NAMALWA (cell line): ENCODE measurements at regions not wholly inside any gene's neighbourhood (a gene's known extent, or its start where the extent isn't known, plus 50 kb on each side); places are given as distances from the start of the nearest gene placed in this dataset.

Experiments used
- DNase-seq: peaks from one replicate; pipeline ENCODE4 v3.0.0-alpha.2; 2015; ENCODE audit warnings: low spot score

DNA sequence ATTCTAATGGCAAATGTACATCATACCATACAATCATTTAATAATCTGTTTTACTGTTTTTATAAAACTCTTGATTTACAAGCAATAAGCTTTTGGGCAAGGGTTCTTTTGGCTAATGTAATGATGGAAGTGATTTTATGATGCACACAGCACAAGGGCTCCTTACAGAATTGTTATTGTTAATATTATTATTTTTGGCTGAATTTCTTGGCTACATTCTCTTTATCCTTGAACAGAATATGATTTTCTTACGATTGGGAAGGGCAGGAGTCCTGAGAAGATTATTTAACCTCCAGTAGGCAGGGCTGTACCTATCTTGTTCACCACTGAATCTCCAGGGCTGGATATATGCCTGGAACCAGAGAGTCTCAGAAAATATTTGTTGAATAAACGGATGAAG is 70.4 kb upstream of the ARHGAP20 start:
- DNase-seq = no peak

DNA sequence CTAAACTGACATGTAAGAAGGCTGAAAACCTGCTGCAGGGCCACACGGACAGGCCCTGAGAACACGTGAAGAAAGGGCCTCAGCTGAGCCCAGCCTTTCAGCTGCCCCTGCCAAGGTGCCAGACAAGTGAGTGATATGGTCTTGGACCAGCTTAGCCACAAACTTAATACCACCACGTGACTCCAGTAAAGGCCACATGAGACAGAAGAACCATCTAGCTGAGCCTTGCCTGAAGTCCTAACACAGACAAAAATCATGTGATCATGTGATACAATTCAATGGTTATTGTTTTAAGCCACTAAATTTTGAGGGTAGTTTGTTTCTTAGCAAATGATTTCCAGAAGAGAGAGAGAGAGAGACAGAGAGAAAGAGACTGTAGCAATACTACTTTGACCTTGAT is 66.9 kb upstream of the ARHGAP20 start:
- no peak for DNase-seq

DNA sequence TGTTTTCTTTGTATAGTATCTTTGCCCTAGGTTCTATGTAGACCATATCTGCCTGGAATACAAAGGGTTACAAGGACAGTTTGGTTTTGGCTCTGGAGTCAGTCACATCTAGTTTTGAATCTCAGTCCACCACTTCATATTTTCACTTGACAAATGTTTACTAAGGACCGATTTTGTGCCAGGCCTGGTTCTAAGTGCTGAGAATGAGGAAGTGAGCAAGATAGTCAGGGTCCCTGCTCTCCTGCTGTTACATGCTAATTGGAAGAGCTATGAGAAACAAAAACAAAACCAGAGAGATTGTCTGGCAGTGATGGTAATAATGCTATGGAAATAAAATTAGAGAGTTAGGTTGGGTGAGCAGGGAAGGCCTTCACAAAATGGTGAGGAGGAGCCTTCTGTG is 66.1 kb upstream of the ARHGAP20 start:
- peak; percentile 34 for DNase-seq

DNA sequence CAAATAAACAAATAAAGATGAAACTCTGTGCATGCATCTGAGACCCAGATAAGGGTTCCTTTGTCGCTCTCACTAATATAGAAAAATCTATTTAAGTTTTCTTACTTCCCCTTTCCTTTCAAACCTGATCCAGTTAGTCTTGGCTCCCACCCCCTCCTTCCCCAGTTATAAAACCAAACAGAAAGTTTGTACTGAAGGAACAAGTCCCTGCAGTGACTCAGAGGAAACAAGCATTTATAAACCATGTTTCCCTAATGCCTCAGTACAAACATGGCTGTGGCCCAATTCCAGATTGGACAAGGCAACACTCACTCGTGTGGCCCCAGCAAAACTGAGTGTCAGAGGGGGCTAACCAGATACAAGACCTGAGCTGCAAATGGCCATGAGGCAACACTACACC is 65.5 kb upstream of the ARHGAP20 start:
- DNase-seq = no peak

DNA sequence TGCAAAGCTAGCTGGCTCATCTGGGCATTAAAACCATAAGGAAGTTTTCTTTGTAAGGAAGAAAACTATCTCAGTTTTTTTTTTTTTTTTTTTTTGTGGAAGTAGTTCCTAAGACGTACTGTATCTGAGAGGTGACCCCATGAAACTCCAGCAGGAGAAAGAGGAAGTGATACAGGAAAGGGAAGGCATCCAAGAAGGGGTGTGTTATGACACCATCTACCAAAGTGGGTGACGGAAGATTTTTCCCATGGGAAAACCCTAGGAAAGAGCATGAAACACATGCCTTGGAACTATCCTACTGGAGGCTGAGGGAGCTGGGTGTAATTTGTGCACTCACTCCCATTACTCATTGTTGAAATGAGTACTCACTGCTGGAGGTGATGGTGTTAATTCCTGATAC is 63.8 kb upstream of the ARHGAP20 start:
- DNase-seq = no peak

DNA sequence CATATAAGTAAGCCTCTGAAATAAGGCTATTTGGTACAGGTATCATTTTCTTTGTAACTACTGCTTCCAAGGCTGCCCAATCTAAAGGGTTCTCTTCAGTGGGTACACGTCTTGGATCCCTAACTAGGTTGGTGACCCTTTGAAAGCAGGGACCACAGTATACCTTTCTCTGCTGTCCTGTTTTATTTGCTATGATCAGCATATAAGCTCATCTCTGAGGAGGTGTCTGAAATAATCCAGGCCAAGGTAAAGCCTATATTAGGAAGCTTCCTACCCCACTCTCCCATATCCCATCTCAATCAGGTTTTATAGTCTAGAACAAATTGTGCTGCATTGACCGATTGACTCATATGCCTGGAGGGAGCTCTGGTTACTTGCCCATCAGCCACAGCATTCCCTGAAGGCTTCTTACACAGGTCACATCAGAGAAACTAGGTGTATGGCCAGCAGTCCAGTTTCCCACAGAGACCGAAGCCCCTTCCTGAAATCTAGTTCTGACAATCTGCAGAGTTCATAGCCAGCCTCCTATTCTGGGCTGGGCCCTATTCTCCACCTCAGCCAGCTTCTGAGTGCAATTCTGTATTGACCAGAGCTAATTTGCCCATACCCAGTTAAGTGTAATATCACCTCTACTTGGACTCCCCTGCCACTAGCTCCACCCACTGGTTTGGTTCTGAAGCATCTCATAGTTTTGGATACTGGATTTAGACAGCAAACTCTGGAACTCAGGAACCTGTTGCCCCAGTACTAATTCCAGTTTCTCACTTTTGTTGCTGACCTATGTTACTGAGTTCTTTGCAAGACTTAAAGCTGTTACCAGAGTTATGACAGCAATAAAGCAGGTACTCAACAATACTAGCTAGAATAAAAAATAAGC is 62.1 kb upstream of the ARHGAP20 start:
- no peak for DNase-seq

DNA sequence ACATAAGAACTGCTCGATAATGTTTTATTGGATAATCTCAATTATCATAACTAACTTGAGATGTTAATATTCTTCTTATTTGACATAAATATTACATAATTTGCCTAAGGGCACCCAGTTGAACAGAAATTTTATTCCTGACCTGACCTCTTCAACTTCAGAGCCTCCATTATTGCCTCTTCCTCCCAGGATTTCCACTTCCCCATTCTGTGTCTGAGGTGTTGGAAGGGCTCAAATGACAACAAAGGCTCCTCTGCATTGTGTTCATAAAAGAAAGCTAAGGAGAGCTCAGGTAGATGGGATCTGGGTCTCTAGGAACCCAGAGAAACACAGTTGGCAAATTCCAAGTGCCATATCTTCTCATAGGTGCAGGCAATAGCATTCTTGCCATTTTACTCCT is 61.2 kb upstream of the ARHGAP20 start:
- no peak for DNase-seq

DNA sequence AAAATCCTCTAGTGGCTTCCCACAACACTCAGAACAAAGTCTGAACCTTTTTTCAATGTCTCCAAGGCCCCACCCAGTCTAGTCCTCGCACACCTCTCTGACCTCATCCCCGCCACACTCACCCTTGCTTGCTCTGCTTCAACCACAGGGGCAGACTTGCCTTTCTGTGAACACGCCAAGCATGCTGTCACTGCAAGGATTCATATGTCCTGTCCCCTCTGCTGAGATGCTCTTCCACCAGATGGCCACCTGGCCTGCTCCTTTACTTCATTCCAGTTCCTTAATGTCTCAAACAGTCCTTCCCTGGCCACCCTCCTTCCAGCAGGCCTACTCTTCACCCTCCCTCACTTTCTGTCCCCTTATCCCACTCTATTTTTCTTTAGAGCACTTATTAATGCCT is 60.6 kb upstream of the ARHGAP20 start:
- DNase-seq = no peak

DNA sequence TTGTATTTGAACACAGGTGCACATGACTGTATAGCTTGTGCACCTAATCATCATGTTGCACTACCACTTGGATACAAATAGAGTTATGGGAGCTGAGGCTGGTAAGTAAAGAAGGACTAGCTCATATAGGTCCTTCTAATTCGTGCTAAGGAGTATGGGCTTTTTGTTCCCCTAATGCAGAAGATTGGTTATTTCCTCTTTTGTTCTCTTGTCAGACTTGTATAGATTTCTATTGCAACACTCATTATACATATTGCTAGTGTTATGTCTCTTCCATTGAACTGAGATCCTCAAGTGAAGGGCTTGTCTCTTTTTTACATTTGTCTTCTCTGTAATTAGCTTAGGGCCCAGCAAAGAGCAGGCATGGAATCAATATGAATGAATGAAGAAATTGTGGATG is 54.1 kb upstream of the ARHGAP20 start:
- DNase-seq = no peak

DNA sequence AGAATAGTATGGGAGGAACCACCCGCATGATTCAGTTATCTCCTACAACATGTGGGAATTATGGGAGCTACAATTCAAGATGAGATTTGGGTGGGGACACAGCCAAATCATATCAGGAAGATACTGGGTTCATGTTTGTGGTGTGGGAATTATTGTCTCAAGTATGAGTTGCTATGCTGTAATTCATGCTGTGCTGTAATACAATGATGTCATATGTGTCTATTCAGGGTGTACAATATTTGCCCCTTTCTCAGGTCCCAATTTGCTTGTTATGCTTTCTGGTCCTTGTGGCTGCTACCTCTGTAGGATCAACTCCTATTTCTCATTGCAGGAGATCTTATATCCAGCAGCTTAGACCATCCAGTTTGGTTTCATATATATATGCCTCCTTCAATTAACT is 52.2 kb upstream of the ARHGAP20 start:
- no peak for DNase-seq

DNA sequence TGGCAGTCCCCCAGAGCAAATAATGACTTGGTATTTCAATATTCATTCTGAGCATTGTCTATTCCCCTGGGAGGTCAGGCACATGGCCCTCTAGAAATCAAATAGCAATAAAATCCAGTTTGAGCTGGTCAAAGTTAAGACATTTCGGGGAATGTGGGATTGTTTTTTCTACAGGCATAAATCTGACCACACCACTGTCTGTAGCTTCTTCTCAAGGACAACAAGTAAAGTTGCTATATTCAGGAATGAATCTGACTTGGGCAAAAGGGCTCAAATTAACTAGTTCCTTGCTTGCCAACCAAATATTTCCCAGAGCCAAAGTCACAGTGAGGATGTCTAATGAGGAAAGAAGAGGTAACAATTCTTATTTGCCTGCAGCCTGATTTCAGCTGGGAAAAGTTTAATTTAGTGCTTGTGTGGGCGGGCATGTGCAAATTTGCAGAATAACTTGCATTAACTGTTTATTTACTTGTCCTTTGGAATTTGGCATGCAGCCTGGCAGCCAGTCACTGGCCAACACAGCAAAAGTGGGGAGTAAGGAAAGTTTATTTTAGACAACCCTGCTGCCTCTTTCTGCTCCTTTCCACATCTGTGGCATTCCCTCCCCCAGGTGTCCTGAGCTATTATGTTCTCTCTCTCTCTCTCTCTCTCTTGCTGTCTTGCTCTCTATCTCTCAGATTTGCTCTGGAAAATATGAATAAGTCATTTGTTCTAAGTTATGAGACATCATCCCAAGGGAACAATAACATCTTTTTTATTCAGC is 51.2 kb upstream of the ARHGAP20 start:
- no peak for DNase-seq

DNA sequence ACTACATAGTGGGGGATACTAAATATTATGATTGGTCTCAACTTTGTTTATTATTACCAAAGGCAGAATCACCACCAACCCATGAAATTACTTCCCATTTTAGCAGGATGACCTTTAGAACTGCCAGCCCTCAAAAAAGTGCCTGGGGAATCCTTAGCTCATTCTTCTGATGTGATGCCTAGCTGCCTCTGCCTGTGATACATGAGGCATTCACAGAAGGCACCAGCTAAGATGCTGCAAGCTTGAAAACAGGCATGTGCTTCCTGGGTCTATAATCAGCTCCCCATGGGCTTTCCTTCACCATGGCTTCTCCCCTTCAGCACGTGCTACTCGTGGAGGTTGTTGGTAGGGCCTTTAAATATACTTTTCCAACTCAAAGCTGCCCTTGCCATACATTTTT is 50.4 kb upstream of the ARHGAP20 start:
- no peak for DNase-seq
